IMR-90 (cell line): ENCODE measurements at regions not wholly inside any gene's neighbourhood (a gene's known extent, or its start where the extent isn't known, plus 50 kb on each side); places are given as distances from the start of the nearest gene placed in this dataset.

Source experiments
- ATAC-seq: fragments of 200-7000 bp; cut with Tn5 transposase; 2 replicates; pipeline ENCODE4 v1.9.1; 2020; ENCODE audit warnings: low read depth, mild to moderate bottlenecking, moderate library complexity
- BruUV-seq: library from RNA; stranded (reverse); fragments of 400-500 nt; replicated peaks from 2 replicates; lab custom pipeline; 2021; lab: Mats Ljungman, UMichigan
- CTCF ChIA-PET: fragments of 300-600 bp; formaldehyde crosslinking; extraction: SDS; loops from one replicate; lab custom pipeline; 2021; ENCODE audit warnings: antibody characterized with exemption; lab: Yijun Ruan, JAX
- POLR2A ChIA-PET: fragments of 300-600 bp; sonication (Branson Sonifier 250); formaldehyde crosslinking; loops from one replicate; lab custom pipeline; 2022; ENCODE audit warnings: antibody characterized with exemption; ENCODE audit not compliant: unreplicated experiment; lab: Charles Lee
- DNase-seq: peaks from one replicate; pipeline ENCODE4 v3.0.0; 2013
- H2AFZ ChIP-seq: replicated peaks from 2 replicates; pipeline ENCODE3; 2013; ENCODE audit warnings: low read length, mild to moderate bottlenecking; ENCODE audit not compliant: poor library complexity
- H2AK5ac ChIP-seq: 2 replicates; pipeline ENCODE4 v1.6.1; 2013; ENCODE audit warnings: low read depth, low read length, inconsistent platforms
- H2AK9ac ChIP-seq: replicated peaks from 2 replicates; pipeline ENCODE3; 2013; ENCODE audit warnings: mild to moderate bottlenecking, low read depth, low read length, moderate library complexity; ENCODE audit not compliant: poor library complexity
- H2BK120ac ChIP-seq: 2 replicates; pipeline ENCODE4 v1.6.1; 2013; ENCODE audit warnings: low read depth, low read length, inconsistent platforms
- H2BK15ac ChIP-seq: 3 replicates; pipeline ENCODE4 v1.6.1; 2013; ENCODE audit warnings: low read depth, low read length, inconsistent platforms
- H2BK20ac ChIP-seq: 2 replicates; pipeline ENCODE4 v1.6.1; 2013; ENCODE audit warnings: low read depth, mild to moderate bottlenecking, inconsistent platforms, low read length, moderate library complexity
- H2BK5ac ChIP-seq: 2 replicates; pipeline ENCODE4 v1.6.1; 2013; ENCODE audit warnings: mild to moderate bottlenecking, low read depth, low read length, inconsistent platforms; ENCODE audit not compliant: poor library complexity, severe bottlenecking
- H3K14ac ChIP-seq: replicated peaks from 2 replicates; pipeline ENCODE4 v1.6.1; 2013; ENCODE audit warnings: low read depth, low read length, inconsistent platforms
- H3K18ac ChIP-seq: 2 replicates; pipeline ENCODE4 v1.6.1; 2013; ENCODE audit warnings: low read depth, low read length, control low read depth
- H3K23ac ChIP-seq: 2 replicates; pipeline ENCODE4 v1.6.1; 2013; ENCODE audit warnings: low read depth, low read length, inconsistent platforms
- H3K27ac ChIP-seq: 2 replicates; pipeline ENCODE4 v1.5.1; 2013; ENCODE audit warnings: mild to moderate bottlenecking, control low read depth, low read length; ENCODE audit not compliant: insufficient read depth
- H3K27me3 ChIP-seq: 2 replicates; pipeline ENCODE4 v1.6.1; 2013; ENCODE audit warnings: low read length; ENCODE audit not compliant: control insufficient read depth, insufficient read depth
- H3K36me3 ChIP-seq: 2 replicates; pipeline ENCODE4 v1.6.1; 2013; ENCODE audit warnings: low read length, mixed read lengths; ENCODE audit not compliant: control insufficient read depth, insufficient read depth
- H3K4ac ChIP-seq: 2 replicates; pipeline ENCODE4 v1.6.1; 2013; ENCODE audit warnings: low read depth, low read length, inconsistent platforms
- H3K4me1 ChIP-seq: 2 replicates; pipeline ENCODE4 v1.6.1; 2013; ENCODE audit warnings: low read length, mixed read lengths; ENCODE audit not compliant: control insufficient read depth, insufficient read depth
- H3K4me2 ChIP-seq: 2 replicates; pipeline ENCODE4 v1.6.1; 2013; ENCODE audit warnings: low read depth, mild to moderate bottlenecking, control low read depth, low read length, moderate library complexity
- H3K4me3 ChIP-seq: 2 replicates; pipeline ENCODE4 v1.5.1; 2013; ENCODE audit warnings: low read depth, mild to moderate bottlenecking, control low read depth, low read length, moderate library complexity; ENCODE audit not compliant: insufficient read depth
- H3K56ac ChIP-seq: 2 replicates; pipeline ENCODE4 v1.6.1; 2013; ENCODE audit warnings: low read length, inconsistent platforms; ENCODE audit not compliant: insufficient read depth; ENCODE audit errors: extremely low read depth
- H3K79me1 ChIP-seq, 2 experiments: 2 replicates each; pipeline ENCODE4 v1.6.1; 2013; ENCODE audit warnings: low read length in 2 of 2, inconsistent platforms in 1 of 2, low read depth in 1 of 2
- H3K9ac ChIP-seq: 2 replicates; pipeline ENCODE4 v1.6.1; 2013; ENCODE audit warnings: low read depth, low read length, control low read depth
- H3K9me1 ChIP-seq: 2 replicates; pipeline ENCODE4 v1.6.1; 2013; ENCODE audit warnings: low read length, inconsistent platforms; ENCODE audit not compliant: insufficient read depth
- H3K9me3 ChIP-seq: 2 replicates; pipeline ENCODE4 v1.6.1; 2013; ENCODE audit warnings: low read length; ENCODE audit not compliant: control insufficient read depth, insufficient read depth
- H4K20me1 ChIP-seq: 2 replicates; pipeline ENCODE4 v1.6.1; 2013; ENCODE audit warnings: low read length, inconsistent platforms; ENCODE audit not compliant: insufficient read depth
- H4K5ac ChIP-seq: 2 replicates; pipeline ENCODE4 v1.6.1; 2013; ENCODE audit warnings: mild to moderate bottlenecking, low read depth, low read length, control low read depth
- H4K8ac ChIP-seq, 2 experiments: 2 replicates each; pipeline ENCODE4 v1.6.1; 2013; ENCODE audit warnings: low read depth in 2 of 2, low read length in 2 of 2, control low read depth in 1 of 2, inconsistent platforms in 1 of 2
- H4K91ac ChIP-seq: 2 replicates; pipeline ENCODE4 v1.6.1; 2013; ENCODE audit warnings: low read depth, low read length, inconsistent platforms; ENCODE audit not compliant: insufficient read depth
- MAFK ChIP-seq: IDR thresholded peaks from 2 replicates; pipeline ENCODE4 v1.6.1; 2012; ENCODE audit warnings: low read depth, low read length, improper control_type of control experiment
- POLR2A ChIP-seq: IDR thresholded peaks from 2 replicates; pipeline ENCODE4 v1.6.1; 2012; ENCODE audit warnings: mild to moderate bottlenecking, low read depth, low read length
- WGBS, 2 experiments: methylation state at CpG; one replicate each; pipeline versions ENCODE4 v1.1.5 to v1.1.7; 2013; ENCODE audit warnings: missing lambda C conversion rate in 2 of 2; ENCODE audit not compliant: insufficient read length in 1 of 2; ENCODE audit errors: extremely low coverage in 2 of 2; 5-methylcytosine and 5-hydroxymethylcytosine counted together
- dilution Hi-C: fragments of 300-500 bp; cut with HindIII; formaldehyde crosslinking; loops from one replicate; pipeline ENCODE4 v1.14.3; 2018; ENCODE audit warnings: low sequenced_read_pairs; ENCODE audit not compliant: unreplicated experiment
- in situ Hi-C: fragments of 300-500 bp; cut with MboI; formaldehyde crosslinking; loops from 3 replicates; pipeline ENCODE4 v1.14.3; 2019; ENCODE audit warnings: low sequenced_read_pairs, inconsistent platforms, mixed read lengths
- intact Hi-C: fragments of 100-400 bp; cut with micrococcal nuclease; formaldehyde crosslinking; loops from 2 replicates; pipeline ENCODE4 v1.10.0; 2022

DNA sequence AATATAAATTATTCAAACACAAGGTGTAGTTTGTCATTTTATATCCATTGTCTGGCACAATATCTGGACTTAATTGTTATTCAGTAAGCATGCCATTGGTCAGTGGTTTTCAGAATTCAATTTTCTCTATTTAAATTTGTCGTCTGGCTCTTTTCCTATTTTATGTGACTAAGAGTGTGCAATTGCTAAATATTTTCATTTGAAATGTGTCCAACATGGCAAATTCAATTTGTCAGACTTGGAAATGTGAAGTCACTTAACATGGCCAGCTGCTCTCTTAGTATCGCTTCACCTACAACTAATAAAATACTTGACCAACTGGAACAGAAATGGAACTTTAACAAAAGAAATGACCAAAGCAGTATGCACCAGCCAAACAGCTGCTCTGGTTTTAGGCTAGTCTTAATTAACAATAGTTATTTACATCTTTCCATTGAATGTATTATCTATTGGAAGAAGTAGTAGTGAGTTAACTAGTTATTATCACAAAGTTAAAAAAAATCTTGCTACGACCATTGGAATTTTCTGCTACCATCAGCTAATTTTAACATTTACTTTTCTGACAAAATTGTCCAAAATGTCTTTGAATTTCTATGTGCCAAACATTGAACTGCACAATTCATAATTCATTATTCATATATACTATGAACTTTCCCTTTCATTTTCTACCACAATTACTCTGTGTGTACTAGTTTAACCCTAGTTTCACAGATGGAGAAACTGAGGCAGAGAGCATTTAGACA, 720.7 kb upstream of the FAM174A start:
- Histone ChIP-seq H2BK5ac (no peak overlapping the region), H2AK9ac (no peak overlapping the region), H3K36me3 (no peaks in the 10 kb centered on the region), H3K18ac (no peak overlapping the region), H3K79me1 (no peaks in the 10 kb centered on the region), H3K9ac (no peak overlapping the region), H3K56ac (no peak overlapping the region), H4K8ac (no peak overlapping the region), H2BK120ac (no peak overlapping the region), H3K4me3 (no peak overlapping the region), H4K5ac (no peak overlapping the region), H2BK15ac (no peak overlapping the region), H3K14ac (no peak overlapping the region), H4K20me1 (no peaks in the 10 kb centered on the region), H3K23ac (no peak overlapping the region), H2BK20ac (no peak overlapping the region), H3K27ac (no peak overlapping the region), H4K91ac (no peak overlapping the region), H3K4me2 (no peak overlapping the region), H3K9me1 (no peaks in the 10 kb centered on the region), H3K4me1 (no peaks in the 10 kb centered on the region), H2AK5ac (no peak overlapping the region), H3K27me3 (no peaks in the 10 kb centered on the region), H3K4ac (no peak overlapping the region), H3K9me3 (peaks cover 3% of the 10 kb centered on the region; the same call in 1 of the 2 replicates), H2AFZ (no peak overlapping the region)
- in situ Hi-C loops, result no loop called here
- WGBS, 2 experiments, result no CpG with 5 or more reads among the region's 3 CpGs
- CTCF ChIA-PET, result interaction anchor here (0.7 kb wide), 1 partner anchor 59 kb away, joined by 3 read pairs; no protein-coding TSS in a partner anchor
- intact Hi-C loops, result no loop called here
- dilution Hi-C loops, result no loop called here
- DNase-seq, result no peak
- BruUV-seq, result no TSS peak
- TF ChIP-seq MAFK (peak; percentile 83), POLR2A (no peak)
- POLR2A ChIA-PET, result no interaction called here
- ATAC-seq, result no peak
